HG03095 (cell line): ENCODE measurements at regions not wholly inside any gene's neighbourhood (a gene's known extent, or its start where the extent isn't known, plus 50 kb on each side); places are given as distances from the start of the nearest gene placed in this dataset.

Experiments used
- ATAC-seq: cut with Tn5 transposase; IDR thresholded peaks from one replicate; pipeline ENCODE4 v1.9.1; 2021; ENCODE audit warnings: moderate library complexity; ENCODE audit not compliant: unreplicated experiment

DNA sequence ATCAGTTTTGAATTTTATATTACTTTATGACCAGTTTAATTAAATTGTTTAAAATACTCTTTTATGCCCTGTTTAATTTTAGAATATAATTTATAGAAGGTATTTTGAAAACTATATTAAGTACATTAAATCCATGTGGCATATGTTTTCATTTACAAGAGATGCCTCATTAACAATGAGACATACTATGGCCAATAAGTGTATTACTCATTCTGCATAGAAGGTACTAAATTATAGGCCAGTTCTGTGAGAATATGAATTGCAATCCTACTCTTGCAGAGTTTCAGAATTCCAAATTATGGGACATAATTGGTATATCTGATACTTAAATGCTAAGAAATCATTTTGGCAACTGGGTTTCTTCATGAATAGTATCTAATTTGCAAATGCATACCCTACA, 951.1 kb downstream of the FAT4 start:
- no peak for ATAC-seq

DNA sequence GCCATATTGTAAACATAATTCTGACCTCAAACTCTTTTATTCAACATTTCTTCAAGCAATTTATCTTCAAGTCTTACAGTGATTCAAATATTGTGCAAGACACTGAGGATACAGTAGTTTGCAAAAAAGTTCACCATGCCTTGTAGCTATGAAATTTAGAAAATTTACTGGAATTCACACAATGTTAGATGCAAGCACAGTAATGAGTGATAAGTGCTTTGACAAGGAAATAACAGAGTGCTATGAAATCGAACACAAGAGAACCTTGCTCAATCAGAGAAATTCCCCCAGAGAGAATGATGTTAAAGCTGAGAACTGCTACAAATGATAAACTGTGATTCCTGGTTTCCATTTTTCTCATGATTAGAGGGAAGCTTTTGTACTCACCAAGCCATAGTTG, 952.9 kb downstream of the FAT4 start:
- no peak for ATAC-seq

- ATAC-seq = no peak
Observed at GRCh38 chr4:126268106-126268505, 953.4 kb downstream of the FAT4 start.

- ATAC-seq = no peak
Observed at GRCh38 chr4:126269106-126269505, 954.4 kb downstream of the FAT4 start.

- ATAC-seq = no peak
Observed at GRCh38 chr4:126271292-126271691, 956.5 kb downstream of the FAT4 start.

GRCh38 chr4:126273746-126274145, 959.0 kb downstream of the FAT4 start:
- no peak for ATAC-seq

DNA sequence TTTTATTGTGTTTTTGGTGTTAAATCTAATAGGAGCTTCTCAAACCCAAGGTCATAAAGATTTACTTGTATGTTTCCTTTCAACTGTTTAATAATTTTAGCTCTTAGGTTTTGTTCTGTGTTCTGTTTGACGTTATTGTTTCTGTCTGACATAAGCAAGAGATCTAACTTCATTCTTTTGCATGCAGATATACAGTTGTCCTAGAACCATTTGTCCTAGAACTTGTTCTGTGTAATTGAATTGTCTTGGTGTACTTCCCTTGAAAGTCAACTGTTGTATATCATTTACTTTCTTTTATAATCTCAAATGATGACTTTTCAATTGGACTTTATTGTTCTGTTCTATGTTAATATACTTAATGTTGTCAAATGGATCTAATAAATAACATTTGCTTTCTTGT, 977.1 kb downstream of the FAT4 start:
- no peak for ATAC-seq

- no peak for ATAC-seq
Observed at GRCh38 chr4:126298271-126298670, 983.5 kb downstream of the FAT4 start.

GRCh38 chr4:126306152-126306869, 991.6 kb downstream of the FAT4 start:
- no peak for ATAC-seq

DNA sequence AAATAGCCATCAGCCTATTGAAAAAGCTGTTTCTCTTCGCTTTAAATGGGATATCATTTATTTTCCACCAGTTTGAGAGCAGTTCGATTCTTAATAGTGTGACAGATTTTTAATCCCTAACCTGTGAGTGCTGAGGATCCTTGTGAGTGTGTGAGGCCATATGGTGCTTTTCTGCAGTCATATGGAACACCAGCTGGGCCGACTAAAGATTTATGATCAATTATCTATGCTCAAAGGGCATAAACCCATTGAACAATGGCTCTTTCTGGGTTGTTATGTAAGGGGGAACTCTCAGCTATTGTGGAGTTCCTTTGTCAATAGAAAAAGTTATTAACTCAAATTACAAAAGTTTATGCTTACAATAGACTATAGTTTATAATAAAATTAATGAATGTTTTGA, 1003.6 kb downstream of the FAT4 start:
- no peak for ATAC-seq

DNA sequence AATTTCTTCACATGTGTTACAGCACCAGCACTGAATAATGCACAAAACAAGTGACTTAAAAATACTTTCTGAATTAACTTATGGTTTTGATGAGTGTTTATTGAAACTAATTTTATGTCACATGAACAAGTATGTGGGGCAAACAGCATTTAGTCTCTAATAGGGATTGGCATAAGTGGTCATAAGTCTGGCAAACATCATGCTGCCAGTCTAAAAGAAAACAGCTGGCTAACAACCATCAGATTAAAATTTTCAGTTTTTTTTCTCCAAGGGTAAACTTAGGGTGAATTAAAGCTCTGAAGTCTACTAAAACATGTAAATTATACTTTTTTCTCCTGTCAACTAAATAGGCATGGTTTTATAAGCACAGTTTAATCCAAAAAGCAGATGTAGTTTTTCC, 1014.2 kb downstream of the FAT4 start:
- no peak for ATAC-seq

- no peak for ATAC-seq
Observed at GRCh38 chr4:126338548-126338947, 1023.8 kb downstream of the FAT4 start.

- ATAC-seq = no peak
Observed at GRCh38 chr4:126341927-126342326, 1027.2 kb downstream of the FAT4 start.

DNA sequence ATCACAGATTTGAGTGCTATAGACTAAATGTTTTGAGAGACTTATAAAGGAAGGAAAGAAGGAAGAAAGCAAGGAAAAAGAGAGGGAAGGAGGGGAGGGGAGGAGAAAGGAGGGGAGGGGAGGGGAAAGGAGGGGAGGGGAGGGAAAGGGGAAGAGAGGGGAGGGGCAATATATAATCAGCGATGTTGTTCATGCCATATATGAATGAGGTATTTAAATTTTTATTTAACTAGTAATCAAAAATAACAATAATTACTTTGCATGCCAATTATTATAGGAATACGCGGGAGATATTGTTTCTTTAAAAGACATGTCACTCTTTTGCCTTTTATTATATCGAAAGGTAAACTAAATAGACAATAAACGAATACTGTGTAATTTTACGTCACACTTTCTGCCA, 1029.7 kb downstream of the FAT4 start:
- ATAC-seq = no peak

- ATAC-seq = no peak
Observed at GRCh38 chr4:126346654-126347053, 1031.9 kb downstream of the FAT4 start.

DNA sequence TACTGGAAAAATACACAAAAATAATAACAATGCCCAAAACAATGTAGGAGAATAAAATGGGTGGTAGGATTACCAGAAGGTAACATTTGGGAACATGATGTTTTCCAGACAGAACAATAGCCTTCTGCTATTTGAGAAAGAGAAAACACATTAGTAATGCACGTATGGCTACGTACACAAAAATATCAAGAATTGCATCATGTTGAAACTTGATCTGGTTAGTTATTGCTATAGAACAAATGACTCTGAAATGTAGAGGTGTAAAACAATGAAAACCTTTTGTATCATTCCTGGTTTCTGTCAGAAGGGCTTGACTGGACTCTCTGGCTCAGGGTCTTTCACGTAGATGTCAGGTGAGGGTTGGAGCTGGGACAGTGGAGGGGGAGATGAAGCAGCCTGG, 1040.0 kb downstream of the FAT4 start:
- ATAC-seq = no peak

- no peak for ATAC-seq
Observed at GRCh38 chr4:126358041-126358440, 1043.3 kb downstream of the FAT4 start.

GRCh38 chr4:126361287-126361686, 1046.5 kb downstream of the FAT4 start:
- no peak for ATAC-seq

DNA sequence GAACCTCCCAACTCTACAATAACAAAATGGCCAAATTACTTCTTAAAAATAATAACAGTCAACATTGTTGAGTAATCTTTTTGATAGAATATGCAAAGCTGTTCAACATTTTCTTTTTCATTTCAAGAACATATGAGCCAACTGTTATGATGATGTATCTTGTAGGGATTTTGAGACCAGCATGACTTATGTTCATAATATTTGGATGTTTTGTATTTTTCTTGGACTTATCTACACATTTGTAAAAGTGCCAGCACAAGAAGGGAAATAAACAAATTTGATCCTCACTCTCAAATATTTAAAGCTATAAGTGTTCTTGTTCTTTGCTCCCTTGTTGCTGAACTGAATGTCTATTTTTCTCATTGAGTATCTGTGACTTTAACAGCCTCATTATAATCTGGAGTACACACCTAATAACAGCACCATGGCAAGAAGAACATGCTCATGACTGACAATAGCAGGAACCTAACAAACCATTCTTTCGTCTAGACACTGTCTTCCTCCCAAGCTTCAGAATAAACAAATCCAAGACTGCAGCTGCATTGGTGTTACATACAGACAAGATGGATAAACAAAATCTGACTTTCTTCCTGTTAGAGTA, 1049.7 kb downstream of the FAT4 start:
- no peak for ATAC-seq

DNA sequence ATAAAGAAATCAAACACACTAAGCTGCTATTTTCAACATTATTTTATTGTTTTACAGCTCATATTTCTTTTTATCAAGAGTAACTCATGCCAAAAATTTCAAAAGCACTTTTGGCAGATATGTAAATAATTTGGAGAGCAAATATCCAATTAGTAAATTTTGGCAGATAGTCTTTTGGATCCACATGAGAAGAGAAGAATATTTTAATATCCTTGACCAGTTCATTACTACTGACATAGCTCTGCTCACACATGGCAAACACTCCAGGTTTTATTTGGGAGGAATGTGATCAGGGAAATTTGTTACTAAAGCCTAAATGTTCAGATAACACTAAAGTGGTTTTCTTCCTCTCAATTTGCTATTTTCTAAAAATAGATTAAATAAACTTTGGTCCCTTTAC, 1054.3 kb downstream of the FAT4 start:
- ATAC-seq = no peak

DNA sequence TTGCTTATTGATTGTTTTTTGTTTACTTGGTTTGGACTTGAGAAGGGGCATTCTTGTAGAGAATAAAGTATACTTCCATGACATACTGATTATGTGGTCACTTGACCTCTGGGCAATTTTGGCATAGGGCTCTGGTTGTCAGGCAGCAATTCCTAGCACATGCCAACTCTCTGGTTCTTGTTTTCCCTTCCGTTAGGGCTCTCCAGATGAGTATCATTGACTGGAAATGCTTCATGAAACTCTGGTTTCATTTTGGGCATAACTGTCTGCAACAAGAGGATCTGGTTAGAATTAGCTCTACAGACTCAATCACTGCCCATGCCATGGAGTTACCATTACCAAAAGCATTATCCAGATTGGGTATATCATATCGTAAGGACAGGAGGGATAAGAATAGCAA, 1057.9 kb downstream of the FAT4 start:
- no peak for ATAC-seq

DNA sequence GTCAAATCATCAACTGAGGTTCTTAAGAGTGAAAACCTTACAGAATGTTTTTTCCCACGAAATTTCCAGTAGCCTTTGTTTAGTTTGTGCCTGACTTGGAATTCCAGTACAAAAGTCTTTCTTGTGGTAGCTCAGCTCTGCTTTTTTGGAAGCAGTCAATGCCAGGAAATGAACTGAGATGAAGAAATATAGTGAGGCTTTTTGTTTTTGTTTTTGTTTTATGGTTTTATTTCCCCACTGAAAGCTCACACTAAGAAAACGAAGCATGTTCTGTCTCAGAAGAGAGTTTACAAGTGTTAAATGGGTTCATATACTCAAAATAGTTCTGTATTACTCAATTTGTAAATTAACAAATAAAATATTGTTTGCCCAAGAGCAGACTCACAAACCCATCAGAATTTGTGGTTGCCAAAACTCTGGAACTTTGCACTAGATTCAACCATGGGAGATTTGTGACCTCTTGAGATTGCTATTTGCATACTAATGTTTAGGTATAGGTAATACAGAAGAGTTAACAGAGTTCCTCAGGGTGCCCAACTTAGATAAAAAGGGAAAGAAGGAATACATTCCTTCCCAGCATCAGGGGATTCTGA, 1060.8 kb downstream of the FAT4 start:
- no peak for ATAC-seq

GRCh38 chr4:126385954-126386353, 1071.2 kb downstream of the FAT4 start:
- ATAC-seq = no peak
